Astrocyte of the spinal cord (primary cell): ENCODE measurements at regions not wholly inside any gene's neighbourhood (a gene's known extent, or its start where the extent isn't known, plus 50 kb on each side); places are given as distances from the start of the nearest gene placed in this dataset.
"Not testable (repeated sequence)": the region's sequence is repeated elsewhere in the genome, so short reads cannot be mapped to it uniquely, and the experiment has no call there.

Experiments
- DNase-seq: peaks from one replicate; pipeline ENCODE4 v3.0.0; 2011; ENCODE audit warnings: low read depth, low spot score
- H3K4me3 ChIP-seq: 2 replicates; pipeline ENCODE4 v1.5.1; 2011; ENCODE audit warnings: low read depth, mild to moderate bottlenecking, low read length, moderate library complexity
- in situ Hi-C: cut with HindIII; loops from 2 replicates; pipeline ENCODE4 v1.10.0; 2017; ENCODE audit warnings: low sequenced_read_pairs
- TF ChIP-seq, protein P1 (sequence below): IDR thresholded peaks from 2 replicates; pipeline ENCODE4 v1.5.1; 2012; ENCODE audit warnings: low read depth, mild to moderate bottlenecking, low read length, inconsistent platforms

DNA sequence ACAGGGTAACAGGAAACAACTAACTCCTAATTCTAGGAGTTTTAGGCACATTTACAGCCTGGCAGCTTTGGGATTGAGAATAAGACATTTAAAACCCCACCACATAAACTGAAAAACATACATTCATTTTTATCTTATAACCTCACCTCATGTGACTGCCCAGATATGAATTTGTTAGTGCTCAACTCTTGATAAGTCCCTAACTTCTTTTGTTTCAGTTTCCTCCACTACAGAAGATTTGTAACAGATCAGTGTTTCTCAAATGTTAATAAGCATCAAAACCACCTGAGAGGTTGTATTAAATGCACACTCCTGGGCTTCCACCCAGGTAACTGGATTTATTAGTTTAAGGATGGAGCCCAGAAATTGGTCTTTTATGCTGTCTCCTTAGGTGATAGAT lies 190.1 kb upstream of the ARID1B start:
- H3K4me3 ChIP-seq, result no peak overlapping the region
- no peak for DNase-seq
- in situ Hi-C loops, result no loop called here

DNA sequence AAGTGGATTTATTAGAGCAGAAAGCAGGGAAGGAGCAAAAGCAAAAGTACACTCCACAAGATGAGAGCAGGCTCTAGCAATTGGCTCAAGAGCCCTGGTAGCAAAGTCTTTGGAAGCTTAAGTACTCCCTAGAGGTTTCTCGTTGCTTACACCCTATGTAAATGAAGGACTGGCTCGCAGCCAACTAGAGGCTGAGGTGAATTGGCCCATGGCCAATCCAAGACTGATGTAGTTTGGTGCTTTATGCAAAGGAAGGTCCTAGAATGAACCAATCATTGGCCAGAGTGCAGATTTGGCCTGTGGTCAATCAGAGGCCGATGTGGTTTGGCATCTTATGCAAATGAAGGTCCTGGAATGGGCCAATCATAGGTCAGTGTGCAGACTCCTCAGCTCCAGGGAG lies 191.3 kb upstream of the ARID1B start:
- DNase-seq, result no peak
- in situ Hi-C loops, result no loop called here
- no peak overlapping the region for H3K4me3 ChIP-seq
- TF ChIP-seq, protein P1, sequence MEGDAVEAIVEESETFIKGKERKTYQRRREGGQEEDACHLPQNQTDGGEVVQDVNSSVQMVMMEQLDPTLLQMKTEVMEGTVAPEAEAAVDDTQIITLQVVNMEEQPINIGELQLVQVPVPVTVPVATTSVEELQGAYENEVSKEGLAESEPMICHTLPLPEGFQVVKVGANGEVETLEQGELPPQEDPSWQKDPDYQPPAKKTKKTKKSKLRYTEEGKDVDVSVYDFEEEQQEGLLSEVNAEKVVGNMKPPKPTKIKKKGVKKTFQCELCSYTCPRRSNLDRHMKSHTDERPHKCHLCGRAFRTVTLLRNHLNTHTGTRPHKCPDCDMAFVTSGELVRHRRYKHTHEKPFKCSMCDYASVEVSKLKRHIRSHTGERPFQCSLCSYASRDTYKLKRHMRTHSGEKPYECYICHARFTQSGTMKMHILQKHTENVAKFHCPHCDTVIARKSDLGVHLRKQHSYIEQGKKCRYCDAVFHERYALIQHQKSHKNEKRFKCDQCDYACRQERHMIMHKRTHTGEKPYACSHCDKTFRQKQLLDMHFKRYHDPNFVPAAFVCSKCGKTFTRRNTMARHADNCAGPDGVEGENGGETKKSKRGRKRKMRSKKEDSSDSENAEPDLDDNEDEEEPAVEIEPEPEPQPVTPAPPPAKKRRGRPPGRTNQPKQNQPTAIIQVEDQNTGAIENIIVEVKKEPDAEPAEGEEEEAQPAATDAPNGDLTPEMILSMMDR, result no peak

More for the DNA sequence above, 190.1 kb upstream of the ARID1B start:
- TF ChIP-seq, protein P1, result no peak

DNA sequence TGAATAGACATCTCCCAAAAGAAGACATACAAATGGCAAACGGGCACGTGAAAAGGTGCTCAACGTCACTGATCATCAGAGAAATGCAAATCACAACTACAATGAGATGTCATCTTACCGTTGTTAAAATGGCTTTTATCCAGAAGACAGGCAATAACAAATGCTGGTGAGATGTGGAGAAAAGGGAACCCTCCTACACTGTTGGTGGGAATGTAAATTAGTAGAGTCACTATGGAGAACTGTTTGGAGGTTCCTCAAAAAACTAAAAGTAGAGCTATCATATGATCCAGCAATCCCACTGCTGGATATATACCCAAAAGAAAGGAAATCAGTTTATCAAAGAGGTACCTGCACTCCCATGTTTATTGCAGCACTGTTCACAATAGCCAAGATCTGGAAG lies 193.1 kb upstream of the ARID1B start:
- DNase-seq, H3K4me3 ChIP-seq, in situ Hi-C loops: not testable (repeated sequence)

DNA sequence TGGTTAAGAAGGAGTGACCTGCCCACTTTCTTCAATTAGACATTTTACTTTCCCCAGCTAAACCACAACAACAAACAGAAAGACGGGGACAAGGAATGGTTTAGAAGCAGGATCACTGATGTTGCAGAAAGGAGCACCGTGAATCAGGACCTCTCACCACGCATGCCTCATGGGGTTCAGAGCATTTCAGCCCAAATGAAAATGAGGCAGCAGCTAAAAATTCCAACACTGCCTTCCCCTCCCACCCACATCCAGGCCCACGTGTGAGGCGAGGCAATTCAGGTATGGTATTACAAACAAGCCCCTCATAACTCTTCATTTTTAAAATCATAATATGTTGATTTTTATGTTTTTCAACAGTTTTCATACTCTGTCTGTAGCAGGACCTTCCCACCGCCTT lies 194.1 kb upstream of the ARID1B start:
- no peak overlapping the region for H3K4me3 ChIP-seq
- in situ Hi-C loops, result no loop called here
- TF ChIP-seq, protein P1, result no peak
- DNase-seq, result no peak

DNA sequence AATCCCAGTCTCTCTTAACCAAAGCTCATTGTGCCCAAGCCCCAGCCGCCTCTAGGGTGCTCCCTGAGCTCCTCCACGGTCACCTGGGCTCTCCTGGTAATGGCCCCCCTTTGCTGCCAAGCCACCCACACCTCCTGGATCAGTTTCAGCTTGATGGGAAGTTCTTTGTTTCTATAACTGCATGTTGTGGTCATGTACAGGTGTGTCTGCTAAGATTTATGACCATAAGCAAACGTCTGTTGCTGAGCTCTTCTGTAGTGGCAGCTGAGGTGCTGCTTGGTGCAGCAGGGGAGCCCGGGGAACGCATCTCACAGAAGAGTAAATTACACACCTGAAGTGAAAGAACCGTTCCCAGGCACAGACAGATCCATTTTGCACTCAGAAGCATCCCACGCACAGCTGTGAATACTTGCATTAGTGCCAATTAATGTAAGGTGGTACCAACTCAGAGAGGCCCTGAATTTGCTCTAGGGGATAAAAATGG lies 194.6 kb upstream of the ARID1B start:
- no peak for DNase-seq
- in situ Hi-C loops, result no loop called here
- H3K4me3 ChIP-seq, result no peak overlapping the region
- TF ChIP-seq, protein P1, result no peak

DNA sequence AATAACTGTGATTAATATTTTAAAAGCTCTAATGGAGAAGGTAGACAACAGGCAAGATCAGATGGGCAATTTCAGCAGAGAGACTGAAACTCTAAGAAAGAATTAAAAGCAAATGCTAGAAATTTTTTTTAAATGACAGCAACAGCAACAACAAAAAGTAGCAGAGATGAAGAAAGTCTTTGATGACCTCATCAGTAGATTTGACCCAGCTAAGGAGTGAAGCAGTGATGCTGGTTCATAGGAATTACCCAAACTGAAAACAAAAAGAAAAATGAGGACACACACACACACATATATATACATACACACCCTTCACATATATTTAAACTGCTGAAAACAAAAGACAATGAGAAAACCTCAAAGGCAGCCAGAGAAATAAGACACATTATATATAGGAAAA lies 197.6 kb upstream of the ARID1B start:
- H3K4me3 ChIP-seq, result no peak overlapping the region
- in situ Hi-C loops, result no loop called here
- DNase-seq, result no peak
- TF ChIP-seq, protein P1, result no peak

DNA sequence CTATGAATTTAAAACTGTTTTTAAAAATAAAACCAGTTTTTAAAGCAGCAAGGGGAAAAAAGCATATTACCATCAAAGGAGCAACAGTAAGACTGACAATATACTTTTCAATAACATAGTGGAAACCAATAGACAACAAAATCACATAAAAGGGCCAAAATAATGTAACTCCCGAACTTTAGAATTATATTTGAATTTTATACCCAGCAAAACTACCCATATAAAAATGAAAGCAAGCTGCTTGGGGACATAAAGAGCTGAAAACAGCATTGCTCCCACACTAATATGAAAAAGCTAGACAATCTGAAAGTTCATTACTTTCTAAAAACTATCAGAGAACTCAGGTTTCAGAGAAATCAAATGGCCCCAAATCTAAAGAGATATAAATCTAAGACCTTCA lies 199.4 kb upstream of the ARID1B start:
- no peak overlapping the region for H3K4me3 ChIP-seq
- in situ Hi-C loops, result no loop called here
- DNase-seq, result no peak
- TF ChIP-seq, protein P1, result no peak
